HG02623 (cell line): ENCODE measurements at regions not wholly inside any gene's neighbourhood (a gene's known extent, or its start where the extent isn't known, plus 50 kb on each side); places are given as distances from the start of the nearest gene placed in this dataset.

Experiments
- ATAC-seq: cut with Tn5 transposase; IDR thresholded peaks from one replicate; pipeline ENCODE4 v1.9.1; 2021; ENCODE audit warnings: moderate library complexity; ENCODE audit not compliant: unreplicated experiment

DNA sequence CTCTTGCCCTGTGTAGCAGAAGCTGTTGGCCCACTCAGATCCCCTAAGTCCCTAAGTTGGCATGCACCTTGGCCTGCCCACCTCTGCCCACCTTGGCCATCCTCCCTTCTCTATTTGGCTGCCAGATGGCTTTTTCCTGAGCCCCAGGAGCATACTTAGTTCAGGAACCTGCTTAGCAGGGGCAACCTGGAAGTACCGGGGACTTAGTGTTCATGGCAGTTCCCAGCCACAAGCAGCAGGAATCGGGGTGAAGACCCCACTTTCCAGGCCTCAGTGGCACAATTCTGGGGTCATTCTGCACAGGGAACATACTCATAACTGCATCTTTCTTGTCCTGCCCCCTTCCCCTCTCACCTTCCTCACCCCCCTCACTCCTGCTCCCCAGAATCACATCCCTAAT, 158.0 kb upstream of the PMEPA1 start:
- no peak for ATAC-seq

DNA sequence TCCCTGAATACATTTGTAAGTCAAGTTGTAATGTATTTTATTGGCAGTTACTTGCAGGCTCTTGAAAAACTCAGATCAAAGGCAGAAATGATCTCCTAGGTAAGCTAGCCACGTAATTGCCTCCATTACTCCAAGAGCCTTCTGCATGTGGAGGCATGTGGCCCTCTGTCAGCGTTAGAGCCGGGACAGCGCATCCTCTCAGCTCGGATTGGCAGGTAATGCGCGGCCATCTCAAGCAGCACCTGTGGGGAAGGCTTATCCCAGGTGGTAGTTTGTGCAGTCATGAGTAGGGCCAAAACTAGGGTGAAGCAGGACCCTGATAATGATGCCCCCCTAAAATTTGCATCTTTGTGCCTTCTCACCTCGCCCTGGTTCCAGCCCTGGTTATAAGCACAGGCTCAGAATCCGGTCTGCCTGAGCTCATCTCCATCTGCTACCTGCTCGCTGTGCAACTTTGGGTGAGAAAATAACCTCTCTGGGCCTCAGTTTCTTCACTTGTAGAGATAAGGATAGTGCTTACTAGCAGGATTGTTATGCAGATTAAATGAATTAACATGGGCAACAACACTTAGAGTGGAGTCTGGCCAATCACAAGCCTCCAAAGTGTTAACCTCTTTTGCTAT, 157.5 kb upstream of the PMEPA1 start:
- ATAC-seq: no peak

DNA sequence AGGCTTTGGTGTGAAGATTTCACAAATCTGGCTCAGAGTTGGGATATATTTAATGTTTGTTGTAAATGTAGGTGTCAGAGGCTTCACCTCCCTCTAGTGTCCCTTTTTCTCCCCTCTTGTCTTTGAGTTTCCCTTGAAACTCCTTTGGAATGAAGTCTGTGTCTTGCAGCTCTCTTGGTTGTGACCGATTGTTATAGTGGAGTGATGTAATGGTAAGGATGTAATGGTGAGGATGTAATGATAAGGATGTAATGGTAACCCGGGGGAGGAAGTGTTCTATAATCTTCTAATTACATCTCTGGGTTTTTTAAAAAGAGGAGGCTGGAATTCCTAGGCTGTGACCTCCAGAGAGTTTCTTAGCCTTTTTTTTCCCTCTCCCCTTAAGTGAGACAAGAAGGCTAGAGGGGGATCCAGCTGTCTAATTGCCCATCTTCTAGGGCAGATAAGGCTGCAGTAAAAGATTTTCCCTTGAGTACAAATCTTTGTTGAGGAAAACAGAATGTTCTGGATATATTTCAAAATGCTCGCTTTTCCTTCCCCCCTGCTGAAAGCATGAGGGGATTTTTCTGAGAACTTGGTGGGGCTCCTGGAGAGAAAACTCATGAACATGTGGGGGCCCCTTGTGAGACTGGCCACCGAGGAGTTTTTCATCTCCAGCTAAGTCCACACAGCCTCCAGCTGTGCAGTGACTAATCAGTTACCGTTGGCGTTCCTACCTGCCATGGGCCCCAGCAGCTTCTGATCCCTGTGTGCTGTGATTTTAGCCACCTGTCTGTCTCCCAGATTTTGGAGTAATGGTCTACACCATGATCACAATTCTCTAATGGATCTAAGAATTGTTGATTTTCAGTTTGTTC, 156.7 kb upstream of the PMEPA1 start:
- no peak for ATAC-seq

DNA sequence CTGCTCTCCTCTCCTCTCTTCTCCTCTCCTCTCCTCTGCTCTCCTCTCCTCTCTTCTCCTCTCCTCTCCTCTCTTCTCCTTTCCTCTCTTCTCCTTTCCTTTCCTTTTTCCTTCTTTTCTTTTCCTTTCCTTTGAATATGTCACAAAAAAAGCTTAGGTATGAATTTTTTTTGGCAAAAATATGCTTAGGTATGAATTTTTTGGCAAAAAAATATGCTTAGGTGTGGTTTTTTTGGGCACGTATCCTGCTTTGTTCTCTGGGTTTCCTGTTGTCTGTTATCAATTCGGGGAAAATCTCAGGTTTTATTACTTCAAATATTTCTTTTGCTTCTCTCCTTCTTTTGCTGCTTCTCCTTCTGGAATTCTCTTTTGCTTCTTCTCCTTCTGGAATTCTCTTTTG, 155.5 kb upstream of the PMEPA1 start:
- no peak for ATAC-seq

DNA sequence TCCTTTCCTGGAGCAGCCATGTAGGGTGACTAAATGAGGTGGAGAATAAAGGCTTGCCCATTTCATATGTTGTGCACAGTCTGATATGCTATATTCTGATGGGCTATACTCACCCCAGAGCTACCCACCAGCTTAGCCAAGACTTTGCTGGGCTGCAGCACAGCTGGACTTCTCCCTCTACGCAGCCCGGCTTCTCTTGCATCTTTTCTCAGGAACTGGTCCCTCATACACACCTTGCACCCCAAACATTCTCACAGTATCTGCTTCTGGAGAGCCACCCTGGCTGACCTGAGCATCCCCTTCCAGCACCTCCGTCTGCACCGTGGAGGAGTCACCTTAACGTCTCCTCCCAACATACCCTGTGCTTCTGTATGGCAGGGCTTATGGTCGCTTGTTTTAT, 150.8 kb upstream of the PMEPA1 start:
- ATAC-seq: no peak

DNA sequence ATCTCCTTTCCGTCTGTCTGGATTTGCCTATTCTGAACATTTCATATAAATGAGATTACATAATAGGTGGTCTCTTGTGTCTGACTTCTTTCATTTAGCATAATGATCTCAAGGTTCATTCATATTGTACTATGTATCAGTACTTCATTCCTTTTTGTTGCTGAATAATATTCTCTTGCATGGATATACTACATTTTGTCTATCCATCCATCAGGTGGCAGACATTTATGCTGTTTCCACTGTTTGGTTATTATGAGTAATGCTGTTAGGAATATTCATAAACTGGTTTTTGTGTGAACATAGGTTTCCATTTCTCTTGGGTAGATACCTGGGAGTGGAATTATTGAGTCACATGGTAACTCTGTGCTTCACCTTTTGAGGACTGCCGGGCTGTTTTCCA, 148.2 kb upstream of the PMEPA1 start:
- no peak for ATAC-seq

DNA sequence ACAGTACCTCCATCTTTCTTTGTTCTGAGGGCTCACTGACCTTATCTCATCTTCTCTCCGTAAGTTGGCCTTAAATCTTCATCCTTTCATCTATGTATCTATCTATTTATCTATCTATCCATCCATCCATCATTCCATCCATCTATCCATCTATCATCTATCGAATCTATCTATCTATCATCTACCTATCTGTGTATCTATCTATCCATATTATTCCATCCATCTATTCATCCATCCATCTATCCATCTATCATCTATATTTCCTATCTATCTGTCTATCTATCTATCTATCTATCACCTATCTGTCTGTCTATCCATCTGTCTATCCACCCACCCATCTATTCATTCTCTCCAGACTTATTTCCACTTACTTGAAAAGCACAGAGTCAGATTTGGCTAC, 147.3 kb upstream of the PMEPA1 start:
- ATAC-seq: no peak

DNA sequence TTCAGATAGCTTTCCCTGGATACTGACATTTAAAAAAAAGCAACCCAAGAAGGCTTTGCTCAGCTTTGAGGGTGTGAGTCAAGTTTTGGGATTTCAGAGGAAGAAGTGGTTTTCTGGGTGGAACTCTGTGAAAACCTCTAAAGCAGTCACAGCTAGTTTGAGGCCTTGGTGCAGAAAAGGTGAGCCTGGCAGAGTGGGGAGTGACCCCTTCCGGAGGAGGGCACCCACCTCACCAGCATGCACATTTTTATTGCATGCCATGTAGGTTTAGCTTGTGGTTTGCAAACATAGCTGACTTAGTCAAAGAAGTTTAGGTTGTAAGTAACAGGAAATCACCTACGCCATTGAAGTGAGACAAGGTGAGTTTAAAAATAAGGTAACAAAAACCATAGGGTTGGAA, 146.8 kb upstream of the PMEPA1 start:
- ATAC-seq: no peak

DNA sequence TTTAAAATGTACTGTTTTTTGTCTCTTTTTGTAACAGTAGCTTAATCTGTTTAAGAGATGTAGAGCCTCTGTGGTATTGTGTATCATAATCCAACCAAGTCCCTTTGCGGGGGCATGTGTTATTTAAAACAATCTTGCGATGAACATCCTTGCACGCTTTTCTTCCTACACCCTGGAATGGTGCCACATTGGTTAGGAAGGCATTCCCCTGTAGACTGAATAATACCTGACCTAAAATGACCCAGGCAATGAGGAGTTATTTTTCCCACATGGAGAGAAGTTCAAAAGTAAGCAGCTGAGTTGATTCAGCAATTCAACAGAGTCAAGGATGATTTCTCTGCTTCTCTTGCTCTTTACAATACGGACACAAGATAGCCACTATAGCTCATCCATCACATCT, 142.0 kb upstream of the PMEPA1 start:
- ATAC-seq: no peak

DNA sequence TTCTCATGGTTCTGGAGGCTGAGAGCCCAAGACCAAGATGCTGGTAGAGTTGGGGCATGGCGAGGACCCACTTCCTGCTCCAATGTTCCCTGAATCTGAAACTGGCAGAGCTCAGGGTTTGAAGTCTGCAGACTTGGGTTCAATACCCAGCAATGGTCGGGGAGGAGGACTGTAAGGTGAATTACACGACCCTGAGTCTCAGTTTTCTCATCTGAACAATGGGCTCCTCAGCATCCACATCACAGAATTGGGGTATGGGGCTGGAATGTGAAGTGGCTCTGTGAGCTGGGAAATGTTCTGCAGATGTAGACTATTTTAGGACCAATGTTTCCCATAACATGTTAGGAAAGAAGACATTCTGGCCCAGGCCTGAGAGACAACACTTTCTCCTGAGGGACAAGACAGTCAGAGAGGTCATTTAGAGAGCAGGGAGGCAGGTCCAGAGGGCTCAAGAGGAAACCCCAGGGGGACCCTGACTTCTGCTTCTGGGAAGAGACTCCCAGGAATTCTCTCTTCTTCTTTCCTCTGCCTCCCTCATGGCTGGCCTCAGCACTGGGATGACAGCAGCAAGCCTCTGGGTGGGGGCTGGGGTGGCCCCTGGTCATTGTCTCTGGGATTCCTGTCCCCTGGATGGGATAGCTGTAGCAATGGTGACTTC, 141.3 kb upstream of the PMEPA1 start:
- ATAC-seq: no peak

DNA sequence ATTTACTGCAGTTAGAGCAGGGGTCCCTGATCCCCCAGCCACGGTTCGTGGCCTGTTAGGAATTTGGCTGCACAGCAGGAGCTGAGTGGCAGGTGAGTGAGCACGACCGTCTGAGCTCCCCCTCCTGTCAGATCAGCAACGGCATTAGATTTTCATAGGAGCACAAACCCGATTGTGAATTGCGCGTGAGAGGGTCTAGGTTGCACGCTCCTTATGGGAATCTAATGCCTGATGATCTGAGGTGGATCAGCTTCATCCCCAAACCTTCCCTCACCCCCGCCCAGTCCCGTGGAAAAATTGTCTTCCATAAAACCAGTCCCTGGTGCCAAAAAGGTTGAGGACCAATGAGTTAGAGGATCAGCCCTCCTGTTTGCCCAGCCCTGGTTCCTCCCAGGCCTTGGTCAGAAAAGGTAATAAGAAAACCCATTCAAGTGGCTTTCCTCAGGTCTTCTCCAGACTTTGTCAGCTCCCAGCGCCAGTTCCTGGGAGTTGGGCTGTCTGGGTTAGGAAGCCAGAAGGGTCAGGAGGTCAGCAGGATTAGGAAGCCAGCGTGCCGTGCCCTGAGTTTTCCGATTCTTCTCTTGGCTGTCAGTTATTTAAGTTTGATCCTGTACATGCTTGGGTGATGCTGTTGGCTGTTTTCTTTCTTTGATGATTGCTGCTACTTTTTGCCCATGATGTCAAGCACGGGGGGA, 139.9 kb upstream of the PMEPA1 start:
- ATAC-seq: no peak

DNA sequence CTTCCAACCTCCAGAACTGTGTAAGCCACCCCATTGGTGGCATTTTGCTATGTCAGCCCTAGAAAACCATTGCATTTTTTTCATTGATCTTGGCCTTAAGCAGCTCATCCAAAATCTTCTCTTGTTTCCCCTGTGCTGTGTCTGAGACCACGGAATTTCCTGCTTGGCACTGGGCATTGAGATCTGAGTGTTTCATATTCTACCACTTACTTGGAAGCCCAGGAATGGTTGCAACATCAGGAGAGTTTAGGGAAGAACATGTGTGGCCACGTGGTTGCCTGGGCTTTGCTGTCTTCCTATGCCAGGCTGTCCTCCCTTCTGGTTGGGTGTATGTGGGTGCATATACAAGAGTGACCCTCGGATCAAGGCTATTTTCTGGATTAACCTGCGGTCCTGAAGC, 139.3 kb upstream of the PMEPA1 start:
- ATAC-seq: no peak

DNA sequence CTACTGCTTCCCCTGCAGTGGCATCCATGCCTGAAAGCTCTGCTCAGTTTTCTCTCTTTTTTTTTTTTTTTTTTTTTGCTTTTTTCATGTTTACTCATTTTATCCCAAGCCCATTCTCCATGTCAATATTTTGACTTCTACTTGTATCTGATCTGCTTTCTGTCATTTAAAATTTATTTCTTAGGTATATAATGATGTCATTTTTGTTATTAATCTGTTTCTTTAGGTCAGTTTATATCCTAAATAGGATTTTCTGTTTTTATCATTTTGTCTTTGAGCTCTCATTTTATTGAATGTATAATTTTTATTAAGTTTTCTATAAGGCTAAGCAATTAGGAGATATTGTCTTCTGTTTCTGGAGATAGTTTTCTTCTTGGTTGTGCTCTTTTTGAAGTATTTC, 138.5 kb upstream of the PMEPA1 start:
- no peak for ATAC-seq

DNA sequence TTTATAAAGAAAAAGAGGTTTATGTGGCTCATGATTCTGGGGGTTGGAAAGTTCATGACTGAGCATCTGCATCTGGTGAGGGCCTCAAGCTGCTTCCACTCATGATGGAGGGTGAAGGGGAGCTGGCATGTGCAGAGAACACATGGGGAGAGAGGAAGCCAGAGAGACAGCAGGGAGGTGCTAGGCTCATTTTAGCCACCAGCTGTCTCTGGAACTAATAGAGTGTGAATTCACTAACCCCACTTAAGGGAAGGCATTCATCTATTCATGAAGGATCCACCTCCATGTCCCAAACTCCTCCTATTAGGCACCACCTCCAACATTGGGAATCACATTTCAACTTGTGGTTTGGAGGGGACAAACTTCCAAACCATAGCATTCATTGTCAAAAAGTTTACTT, 137.3 kb upstream of the PMEPA1 start:
- ATAC-seq: no peak

DNA sequence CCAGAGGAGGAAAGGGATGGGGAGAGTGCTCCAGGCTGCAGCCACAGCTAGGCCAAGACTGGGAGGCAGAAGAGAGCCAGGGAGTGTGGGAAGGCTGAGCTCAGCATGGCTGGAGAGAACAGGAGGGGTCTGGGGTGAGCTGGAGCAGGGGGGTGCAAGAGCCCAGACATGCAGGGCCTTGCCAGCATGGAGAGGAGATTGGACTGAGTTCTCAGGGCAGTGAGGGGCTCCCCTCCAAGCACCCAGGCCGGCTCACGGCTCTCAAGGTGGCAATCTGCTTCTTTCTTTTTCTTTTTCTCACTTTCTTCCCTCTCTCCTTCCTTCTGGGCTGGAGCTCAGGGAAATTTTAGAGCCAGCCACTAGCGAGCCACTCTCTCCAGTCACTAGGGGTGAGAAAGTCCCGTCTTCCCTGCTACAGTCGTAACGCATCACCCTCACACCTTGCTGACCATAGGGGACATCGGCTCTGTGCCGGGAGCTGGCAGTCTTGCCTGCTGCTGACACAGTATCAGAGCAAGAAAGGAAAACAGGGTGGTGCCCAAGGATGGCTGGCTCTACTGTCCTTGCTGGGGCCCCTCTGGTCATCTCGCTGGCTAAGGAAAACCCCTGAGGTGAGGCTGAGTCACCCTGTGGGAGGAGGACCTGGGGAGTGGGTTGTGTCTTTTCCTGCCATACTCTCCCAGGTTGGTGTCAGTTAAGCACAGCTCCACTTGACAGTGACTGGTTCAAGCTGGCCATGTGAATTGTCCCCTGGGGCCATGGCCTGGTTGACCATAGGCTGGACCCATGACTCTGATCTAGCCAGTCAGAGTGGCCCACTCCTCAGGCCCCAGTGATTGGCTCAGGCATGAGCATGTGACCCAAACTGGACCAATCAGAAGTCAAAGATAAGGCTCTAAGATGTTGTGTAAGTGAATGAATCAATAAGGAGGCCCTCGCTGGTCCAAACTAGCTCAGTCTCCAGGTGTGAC, 135.1 kb upstream of the PMEPA1 start:
- ATAC-seq: no peak

DNA sequence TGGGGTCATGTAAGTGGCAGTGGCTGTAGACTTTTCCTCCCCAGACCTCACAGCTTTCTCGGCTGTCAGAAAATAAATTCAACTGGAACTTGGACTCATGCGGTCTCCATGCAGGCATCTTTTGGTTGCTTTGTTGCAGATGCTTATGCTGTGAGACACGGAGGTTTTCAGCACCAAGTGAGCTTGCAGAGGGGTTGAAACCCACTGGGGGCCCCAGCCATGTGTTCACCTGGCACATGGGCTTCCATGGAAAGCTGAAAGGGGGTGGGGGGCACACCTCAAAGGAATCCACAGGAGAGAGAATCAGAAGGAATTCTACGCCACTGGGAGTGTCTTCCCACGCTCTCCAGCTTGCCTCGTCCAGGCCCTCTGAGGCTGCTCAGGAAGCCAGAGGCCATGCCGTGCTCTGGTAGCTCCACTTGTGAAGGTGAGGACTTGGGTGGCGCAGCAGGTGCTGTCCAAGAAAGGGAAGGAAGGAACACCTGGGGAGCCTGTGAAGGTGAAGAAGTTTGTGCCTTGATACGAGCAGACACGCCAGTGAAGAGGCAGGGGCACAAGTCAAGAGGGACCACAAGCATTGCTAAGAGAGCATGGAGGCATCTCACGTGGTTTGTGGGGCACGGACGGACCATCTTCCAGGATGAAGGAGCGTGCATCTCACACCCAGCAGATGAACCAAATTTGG, 134.3 kb upstream of the PMEPA1 start:
- ATAC-seq: no peak

DNA sequence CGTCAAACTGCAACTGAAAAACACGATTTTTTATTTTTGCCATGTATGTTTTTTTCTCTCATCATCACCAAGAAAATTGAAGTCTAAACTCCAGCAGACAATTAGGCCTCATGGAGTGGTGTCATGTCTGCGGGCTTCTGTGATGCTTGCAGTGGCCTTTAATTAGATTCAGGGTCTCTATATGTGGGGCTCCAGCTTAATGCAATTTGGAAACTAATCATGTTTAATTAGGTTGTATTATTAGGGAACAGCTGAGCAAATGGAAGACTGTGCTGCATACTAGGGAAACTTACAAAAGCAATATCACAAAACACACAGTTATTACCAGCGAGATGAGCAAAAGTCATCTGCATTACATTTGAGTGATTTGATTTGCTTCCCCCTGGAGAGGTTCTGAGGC, 132.9 kb upstream of the PMEPA1 start:
- no peak for ATAC-seq

DNA sequence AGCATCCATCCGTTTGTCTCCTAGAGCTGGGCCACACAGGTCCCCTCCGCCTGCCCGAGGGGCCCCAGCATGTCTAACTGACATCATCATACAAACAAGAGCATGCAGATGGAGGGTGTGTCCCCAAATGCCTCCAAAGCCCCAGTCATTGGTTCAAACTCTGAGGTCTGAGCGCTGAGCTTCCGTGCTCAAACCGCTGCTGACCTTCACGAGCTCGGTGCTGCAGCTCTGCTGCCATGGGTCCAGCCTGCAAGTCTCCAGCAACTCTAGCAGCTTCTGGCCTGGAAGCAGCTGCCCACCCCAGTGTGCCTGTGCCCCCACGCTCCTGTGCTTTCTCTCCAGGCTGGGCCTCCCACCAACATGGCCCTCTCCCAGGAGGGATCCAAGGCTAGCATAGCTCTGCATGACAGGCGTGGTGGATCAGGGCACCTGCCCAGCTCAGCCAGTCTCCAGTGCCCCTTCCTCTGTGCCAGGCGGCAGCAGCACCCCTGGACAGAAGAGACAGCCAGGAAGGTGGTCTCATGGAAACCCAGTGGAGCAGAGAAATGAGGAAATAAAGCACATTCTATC, 131.6 kb upstream of the PMEPA1 start:
- ATAC-seq: no peak

DNA sequence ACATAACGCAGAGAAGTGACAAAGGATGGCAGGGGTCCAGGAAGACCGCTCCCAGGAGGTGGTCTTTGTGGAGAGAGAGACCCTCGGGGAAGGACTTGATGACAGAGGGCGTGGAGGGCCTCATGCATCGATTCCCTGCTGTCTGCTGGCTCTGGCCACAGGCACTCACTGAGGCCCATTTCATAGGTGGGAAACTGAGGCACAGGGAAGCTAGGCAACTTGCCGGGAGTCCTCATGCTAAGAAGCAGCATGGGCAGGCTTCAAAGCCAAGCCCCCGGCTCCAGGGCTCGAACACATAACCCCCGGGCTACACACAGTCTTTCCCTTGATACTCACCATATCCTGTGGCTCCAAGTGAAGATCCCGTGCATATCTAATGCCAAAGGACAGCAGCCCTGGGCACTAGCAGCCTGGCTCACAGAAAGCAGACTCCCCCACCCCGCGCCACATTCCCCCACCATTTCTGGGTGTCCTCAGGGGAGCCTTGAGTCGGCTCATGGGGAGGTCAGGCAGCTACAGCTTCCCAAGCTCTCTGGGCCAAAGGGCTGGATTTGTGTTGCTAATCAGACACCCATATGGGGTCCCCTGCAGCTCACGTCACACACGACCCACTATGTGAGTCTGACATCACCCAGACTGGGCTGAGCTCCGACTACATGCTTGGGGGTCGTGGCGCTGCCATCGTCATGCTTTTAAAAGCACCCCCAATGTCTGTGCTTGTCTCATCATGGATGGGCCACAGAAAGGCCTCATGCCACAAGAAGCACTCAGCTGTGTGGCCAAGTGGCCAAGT, 130.9 kb upstream of the PMEPA1 start:
- ATAC-seq: no peak
